GM23338 (cell line): ENCODE measurements at regions not wholly inside any gene's neighbourhood (a gene's known extent, or its start where the extent isn't known, plus 50 kb on each side); places are given as distances from the start of the nearest gene placed in this dataset.

Experiments used
- ATAC-seq: fragments of 200-7000 bp; cut with Tn5 transposase; 3 replicates; pipeline ENCODE4 v1.9.1; 2020
- DNase-seq: peaks from one replicate; pipeline ENCODE4 v3.0.0-alpha.2; 2015; ENCODE audit warnings: low spot score
- H2AFZ ChIP-seq: fragments of 200-600 bp; sonication (generic); 2 replicates; pipeline ENCODE4 v1.8.0; 2016; ENCODE audit warnings: antibody characterized with exemption, mild to moderate bottlenecking, moderate library complexity
- H3F3A ChIP-seq: fragments of 200-600 bp; sonication (generic); replicated peaks from 2 replicates; pipeline ENCODE4 v1.8.0; 2017; ENCODE audit warnings: antibody characterized with exemption, mixed run types, low read depth
- H3K27ac ChIP-seq: fragments of 200-600 bp; sonication (generic); 2 replicates; pipeline ENCODE4 v1.6.1; 2016; ENCODE audit warnings: low read depth
- H3K27me3 ChIP-seq: fragments of 200-600 bp; sonication (generic); 2 replicates; pipeline ENCODE4 v1.8.0; 2016; ENCODE audit warnings: mild to moderate bottlenecking, mixed run types, moderate library complexity; ENCODE audit not compliant: insufficient read depth
- H3K36me3 ChIP-seq: fragments of 200-600 bp; sonication (generic); 2 replicates; pipeline ENCODE4 v1.8.0; 2016; ENCODE audit warnings: mild to moderate bottlenecking; ENCODE audit not compliant: insufficient read depth
- H3K4me1 ChIP-seq: fragments of 200-600 bp; sonication (generic); 2 replicates; pipeline ENCODE4 v1.8.0; 2016; ENCODE audit warnings: mild to moderate bottlenecking, moderate library complexity; ENCODE audit not compliant: insufficient read depth
- H3K4me2 ChIP-seq: fragments of 200-600 bp; sonication (generic); 2 replicates; pipeline ENCODE4 v1.7.1; 2017; ENCODE audit warnings: mixed run types
- H3K4me3 ChIP-seq: fragments of 200-600 bp; sonication (generic); 2 replicates; pipeline ENCODE4 v1.6.1; 2016; ENCODE audit warnings: mixed run types
- H3K79me2 ChIP-seq: fragments of 200-600 bp; sonication (generic); replicated peaks from 2 replicates; pipeline ENCODE4 v1.8.0; 2017; ENCODE audit warnings: mild to moderate bottlenecking; ENCODE audit not compliant: insufficient read depth
- H3K9me2 ChIP-seq: fragments of 200-600 bp; sonication (generic); 2 replicates; pipeline ENCODE4 v1.8.0; 2017; ENCODE audit not compliant: insufficient read depth
- H4K20me1 ChIP-seq: fragments of 200-600 bp; sonication (generic); replicated peaks from 2 replicates; pipeline ENCODE4 v1.8.0; 2017; ENCODE audit warnings: mild to moderate bottlenecking; ENCODE audit not compliant: insufficient read depth
- H3K27ac Mint-ChIP-seq: 2 replicates; pipeline ENCODE4 v1.8.0; 2020; ENCODE audit warnings: inconsistent platforms, mild to moderate bottlenecking, moderate library complexity, mixed read lengths
- H3K27me3 Mint-ChIP-seq: 3 replicates; pipeline ENCODE4 v1.8.0; 2022; ENCODE audit warnings: low read depth, mild to moderate bottlenecking, moderate library complexity, mixed read lengths, inconsistent platforms; ENCODE audit not compliant: insufficient read depth, poor library complexity
- H3K36me3 Mint-ChIP-seq: 3 replicates; pipeline ENCODE4 v1.8.0; 2021; ENCODE audit warnings: low read depth, mild to moderate bottlenecking, inconsistent platforms, moderate library complexity, mixed read lengths
- H3K4me1 Mint-ChIP-seq: 3 replicates; pipeline ENCODE4 v1.8.0; 2020; ENCODE audit warnings: mild to moderate bottlenecking, inconsistent platforms, mixed read lengths
- H3K4me3 Mint-ChIP-seq: 3 replicates; pipeline ENCODE4 v1.8.0; 2021; ENCODE audit warnings: moderate library complexity, mild to moderate bottlenecking, inconsistent platforms, mixed read lengths
- H3K9me3 Mint-ChIP-seq: 3 replicates; pipeline ENCODE4 v1.8.0; 2020; ENCODE audit warnings: moderate library complexity, mild to moderate bottlenecking, inconsistent platforms, mixed read lengths
- CREB1 ChIP-seq: fragments of 250-450 bp; sonication (Bioruptor Pico); IDR thresholded peaks from 2 replicates; pipeline ENCODE4 v1.5.0; 2020; ENCODE audit warnings: low read depth, mild to moderate bottlenecking, moderate library complexity
- EZH2 ChIP-seq: fragments of 200-600 bp; sonication (generic); IDR thresholded peaks from one replicate; pipeline ENCODE4 v1.8.0; 2017; ENCODE audit warnings: antibody characterized with exemption, mild to moderate bottlenecking, low read depth; ENCODE audit not compliant: unreplicated experiment
- EZH2phosphoT487 ChIP-seq: fragments of 200-600 bp; sonication (generic); IDR thresholded peaks from one replicate; pipeline ENCODE4 v1.8.1; 2018; ENCODE audit warnings: antibody characterized with exemption; ENCODE audit not compliant: unreplicated experiment
- JUNB ChIP-seq: IDR thresholded peaks from one replicate; pipeline ENCODE4 v1.6.1; 2016; ENCODE audit warnings: antibody characterized with exemption; ENCODE audit not compliant: unreplicated experiment
- NANOG ChIP-seq: IDR thresholded peaks from 2 replicates; pipeline ENCODE4 v1.6.1; 2016; ENCODE audit warnings: antibody characterized with exemption, borderline replicate concordance
- STAT1 ChIP-seq: IDR thresholded peaks from one replicate; pipeline ENCODE4 v1.6.1; 2016; ENCODE audit warnings: antibody characterized with exemption; ENCODE audit not compliant: unreplicated experiment
- ZNF114 ChIP-seq: fragments of 250-450 bp; sonication (Bioruptor Pico); IDR thresholded peaks from 2 replicates; pipeline ENCODE4 v1.5.0; 2020; ENCODE audit warnings: mild to moderate bottlenecking, moderate library complexity
- ZNF331 ChIP-seq: fragments of 250-450 bp; sonication (Bioruptor Pico); IDR thresholded peaks from 2 replicates; pipeline ENCODE4 v1.5.0; 2020; ENCODE audit warnings: low read depth, mild to moderate bottlenecking, moderate library complexity
- TF ChIP-seq, protein P1 (sequence below), 2 experiments: fragments of 200-600 bp in 1 of 2; sonication (generic) in 1 of 2; conservative IDR thresholded peaks; 2 replicates each; pipeline versions ENCODE4 v1.5.1 to v1.6.1; 2016 to 2017; ENCODE audit warnings: antibody characterized with exemption in 2 of 2, low read depth in 2 of 2, mild to moderate bottlenecking in 2 of 2, moderate library complexity in 1 of 2
- TF ChIP-seq, protein P2 (sequence below): IDR thresholded peaks from one replicate; pipeline ENCODE4 v1.6.1; 2018; ENCODE audit warnings: antibody characterized with exemption; ENCODE audit not compliant: unreplicated experiment
- TF ChIP-seq, protein P3 (sequence below): IDR thresholded peaks from 2 replicates; pipeline ENCODE4 v1.6.1; 2016; ENCODE audit warnings: antibody characterized with exemption

DNA sequence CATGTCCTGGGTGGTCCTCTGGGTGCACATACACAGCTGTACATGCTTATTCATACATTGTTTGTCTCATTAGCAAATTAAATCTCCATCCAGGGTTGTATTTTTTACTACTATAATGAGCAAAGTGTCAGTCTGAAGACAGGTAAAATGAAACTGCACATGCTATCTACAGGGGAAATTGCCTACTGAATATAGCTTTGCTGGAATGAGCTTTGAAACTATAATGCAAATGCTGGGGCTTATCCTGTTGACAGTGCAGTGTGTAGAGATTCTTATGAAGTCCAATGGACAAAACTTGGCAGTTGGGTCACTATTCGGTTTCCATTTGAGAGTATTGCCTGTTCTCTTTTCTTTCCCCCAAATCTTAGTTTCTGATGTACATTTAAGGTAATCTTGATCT lies 292.8 kb upstream of the LRP1B start (continued):
- TF ChIP-seq, protein P1, sequence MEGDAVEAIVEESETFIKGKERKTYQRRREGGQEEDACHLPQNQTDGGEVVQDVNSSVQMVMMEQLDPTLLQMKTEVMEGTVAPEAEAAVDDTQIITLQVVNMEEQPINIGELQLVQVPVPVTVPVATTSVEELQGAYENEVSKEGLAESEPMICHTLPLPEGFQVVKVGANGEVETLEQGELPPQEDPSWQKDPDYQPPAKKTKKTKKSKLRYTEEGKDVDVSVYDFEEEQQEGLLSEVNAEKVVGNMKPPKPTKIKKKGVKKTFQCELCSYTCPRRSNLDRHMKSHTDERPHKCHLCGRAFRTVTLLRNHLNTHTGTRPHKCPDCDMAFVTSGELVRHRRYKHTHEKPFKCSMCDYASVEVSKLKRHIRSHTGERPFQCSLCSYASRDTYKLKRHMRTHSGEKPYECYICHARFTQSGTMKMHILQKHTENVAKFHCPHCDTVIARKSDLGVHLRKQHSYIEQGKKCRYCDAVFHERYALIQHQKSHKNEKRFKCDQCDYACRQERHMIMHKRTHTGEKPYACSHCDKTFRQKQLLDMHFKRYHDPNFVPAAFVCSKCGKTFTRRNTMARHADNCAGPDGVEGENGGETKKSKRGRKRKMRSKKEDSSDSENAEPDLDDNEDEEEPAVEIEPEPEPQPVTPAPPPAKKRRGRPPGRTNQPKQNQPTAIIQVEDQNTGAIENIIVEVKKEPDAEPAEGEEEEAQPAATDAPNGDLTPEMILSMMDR (conservative IDR thresholded peaks at IDR 0.05; ENCODE audit: low read depth in 2 of 2) = no peak
- no peak for TF ChIP-seq STAT1
- TF ChIP-seq, protein P2, sequence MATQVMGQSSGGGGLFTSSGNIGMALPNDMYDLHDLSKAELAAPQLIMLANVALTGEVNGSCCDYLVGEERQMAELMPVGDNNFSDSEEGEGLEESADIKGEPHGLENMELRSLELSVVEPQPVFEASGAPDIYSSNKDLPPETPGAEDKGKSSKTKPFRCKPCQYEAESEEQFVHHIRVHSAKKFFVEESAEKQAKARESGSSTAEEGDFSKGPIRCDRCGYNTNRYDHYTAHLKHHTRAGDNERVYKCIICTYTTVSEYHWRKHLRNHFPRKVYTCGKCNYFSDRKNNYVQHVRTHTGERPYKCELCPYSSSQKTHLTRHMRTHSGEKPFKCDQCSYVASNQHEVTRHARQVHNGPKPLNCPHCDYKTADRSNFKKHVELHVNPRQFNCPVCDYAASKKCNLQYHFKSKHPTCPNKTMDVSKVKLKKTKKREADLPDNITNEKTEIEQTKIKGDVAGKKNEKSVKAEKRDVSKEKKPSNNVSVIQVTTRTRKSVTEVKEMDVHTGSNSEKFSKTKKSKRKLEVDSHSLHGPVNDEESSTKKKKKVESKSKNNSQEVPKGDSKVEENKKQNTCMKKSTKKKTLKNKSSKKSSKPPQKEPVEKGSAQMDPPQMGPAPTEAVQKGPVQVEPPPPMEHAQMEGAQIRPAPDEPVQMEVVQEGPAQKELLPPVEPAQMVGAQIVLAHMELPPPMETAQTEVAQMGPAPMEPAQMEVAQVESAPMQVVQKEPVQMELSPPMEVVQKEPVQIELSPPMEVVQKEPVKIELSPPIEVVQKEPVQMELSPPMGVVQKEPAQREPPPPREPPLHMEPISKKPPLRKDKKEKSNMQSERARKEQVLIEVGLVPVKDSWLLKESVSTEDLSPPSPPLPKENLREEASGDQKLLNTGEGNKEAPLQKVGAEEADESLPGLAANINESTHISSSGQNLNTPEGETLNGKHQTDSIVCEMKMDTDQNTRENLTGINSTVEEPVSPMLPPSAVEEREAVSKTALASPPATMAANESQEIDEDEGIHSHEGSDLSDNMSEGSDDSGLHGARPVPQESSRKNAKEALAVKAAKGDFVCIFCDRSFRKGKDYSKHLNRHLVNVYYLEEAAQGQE = no peak
- TF ChIP-seq, protein P3, sequence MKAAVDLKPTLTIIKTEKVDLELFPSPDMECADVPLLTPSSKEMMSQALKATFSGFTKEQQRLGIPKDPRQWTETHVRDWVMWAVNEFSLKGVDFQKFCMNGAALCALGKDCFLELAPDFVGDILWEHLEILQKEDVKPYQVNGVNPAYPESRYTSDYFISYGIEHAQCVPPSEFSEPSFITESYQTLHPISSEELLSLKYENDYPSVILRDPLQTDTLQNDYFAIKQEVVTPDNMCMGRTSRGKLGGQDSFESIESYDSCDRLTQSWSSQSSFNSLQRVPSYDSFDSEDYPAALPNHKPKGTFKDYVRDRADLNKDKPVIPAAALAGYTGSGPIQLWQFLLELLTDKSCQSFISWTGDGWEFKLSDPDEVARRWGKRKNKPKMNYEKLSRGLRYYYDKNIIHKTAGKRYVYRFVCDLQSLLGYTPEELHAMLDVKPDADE = no peak
- TF ChIP-seq EZH2 = no peak
- TF ChIP-seq JUNB = no peak
- no peak for TF ChIP-seq EZH2phosphoT487
- no peak for TF ChIP-seq CREB1 (CRISPR knock-in tag)
- TF ChIP-seq NANOG = no peak
- no peak for TF ChIP-seq ZNF331 (CRISPR knock-in tag)
- TF ChIP-seq ZNF114 = no peak

DNA sequence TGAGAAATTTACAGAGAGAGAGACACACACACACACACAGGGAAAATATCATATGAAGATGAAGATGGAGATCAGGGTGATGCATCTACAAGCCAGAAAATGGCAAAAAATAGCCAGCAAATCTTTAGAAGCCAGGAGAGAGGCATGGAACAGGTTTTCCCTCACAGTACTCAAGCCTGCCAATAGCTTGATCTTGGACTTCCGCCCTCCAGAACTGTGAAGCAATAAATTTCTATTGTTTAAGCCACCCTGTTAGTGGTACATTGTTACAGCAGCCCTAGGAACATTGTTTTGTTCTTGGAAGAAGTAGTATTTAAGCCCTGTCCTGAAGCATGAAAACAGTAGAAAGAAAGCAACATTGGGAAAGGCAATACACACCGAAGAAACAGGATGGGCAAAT lies 292.0 kb upstream of the LRP1B start:
- no peak overlapping the region for H2AFZ ChIP-seq
- H3K79me2 ChIP-seq = no peaks in the 10 kb centered on the region
- no peaks in the 10 kb centered on the region for H3F3A ChIP-seq
- Mint-ChIP-seq H3K36me3 (no peaks in the 10 kb centered on the region), H3K9me3 (no peaks in the 10 kb centered on the region), H3K27me3 (no peaks in the 10 kb centered on the region), H3K27ac (no peak overlapping the region), H3K4me1 (peaks cover 8% of the 10 kb centered on the region; the same call in 2 of the 3 replicates), H3K4me3 (no peak overlapping the region)
- no peak overlapping the region for H3K4me3 ChIP-seq
- peaks cover 13% of the 10 kb centered on the region for H3K4me1 ChIP-seq
- no peaks in the 10 kb centered on the region for H3K9me2 ChIP-seq
- H3K36me3 ChIP-seq = no peaks in the 10 kb centered on the region
- H3K27me3 ChIP-seq = no peaks in the 10 kb centered on the region
- no peak overlapping the region for H3K4me2 ChIP-seq
- TF ChIP-seq CREB1 (CRISPR knock-in tag) (no peak), JUNB (no peak), NANOG (no peak)
- TF ChIP-seq, protein P2 = no peak
- no peak overlapping the region for H3K27ac ChIP-seq
- no peak for ATAC-seq
- H4K20me1 ChIP-seq = no peaks in the 10 kb centered on the region
- DNase-seq = no peak
